ENCODE measurements at regions not wholly inside any gene's neighbourhood (a gene's known extent, or its start where the extent isn't known, plus 50 kb on each side); places are given as distances from the start of the nearest gene placed in this dataset.

DNA sequence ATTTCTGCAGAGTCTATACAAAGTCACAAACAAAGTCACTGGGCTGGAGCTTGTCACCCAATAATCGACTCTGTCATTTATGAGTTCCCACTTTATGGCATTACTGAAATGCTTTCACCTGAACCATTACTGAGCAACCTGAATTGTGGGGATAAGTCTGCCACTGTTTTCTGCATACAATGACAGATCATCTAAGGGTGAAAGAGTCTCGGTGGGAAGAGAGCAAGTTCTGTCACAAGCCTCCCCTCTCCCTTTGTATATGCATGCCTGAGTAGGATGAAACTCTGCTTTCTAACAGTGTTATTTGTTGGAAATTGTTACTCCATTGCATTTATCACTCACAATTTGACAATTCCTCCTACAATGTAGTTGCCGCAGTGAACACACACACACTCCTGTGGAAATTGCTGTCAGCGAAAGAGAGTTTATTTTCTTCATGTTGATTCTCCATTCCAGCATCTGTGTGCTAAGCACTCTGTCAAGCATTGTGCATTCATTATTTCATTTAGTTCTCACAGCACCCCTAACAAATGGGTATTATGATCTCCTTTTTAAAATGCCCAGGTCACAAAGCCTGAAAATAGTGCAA, 1732.4 kb upstream of the CDH6 start:
- TF ChIP-seq GATA2 (IDR thresholded peaks at IDR 0.05; ENCODE audit: low read depth, low read length) (no peak), GATA3 (IDR thresholded peaks at IDR 0.05; ENCODE audit: low read depth, low read length) (no peak)

GRCh38 chr5:29414681-29415080, 1778.8 kb upstream of the CDH6 start:
- TF ChIP-seq GATA2 (IDR thresholded peaks at IDR 0.05; ENCODE audit: low read depth, low read length) (no peak), GATA3 (IDR thresholded peaks at IDR 0.05; ENCODE audit: low read depth, low read length) (no peak)

DNA sequence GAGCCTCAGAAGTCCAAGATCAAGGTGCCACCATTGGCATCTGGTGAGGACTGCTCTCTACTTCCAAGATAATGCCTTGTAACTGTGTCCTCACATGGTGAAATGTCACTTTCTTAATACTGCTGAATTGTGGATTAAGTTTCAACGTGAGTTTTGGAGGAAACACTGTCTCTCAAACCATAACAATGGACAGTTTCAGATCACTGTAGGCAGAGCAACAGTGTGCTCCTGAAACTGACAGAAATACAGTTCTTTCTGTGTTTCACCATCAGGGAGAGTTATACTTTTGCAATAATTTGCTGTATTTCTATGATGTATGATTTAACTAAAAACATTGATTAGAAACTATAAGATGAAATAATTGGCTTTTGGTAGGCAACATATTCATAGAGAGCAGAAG, 1780.5 kb upstream of the CDH6 start:
- TF ChIP-seq GATA3 (IDR thresholded peaks at IDR 0.05; ENCODE audit: low read depth, low read length) (no peak), GATA2 (IDR thresholded peaks at IDR 0.05; ENCODE audit: low read depth, low read length) (no peak)

- no peak for TF ChIP-seq GATA3 (IDR thresholded peaks at IDR 0.05; ENCODE audit: low read depth, low read length)
- TF ChIP-seq GATA2 (IDR thresholded peaks at IDR 0.05; ENCODE audit: low read depth, low read length), result no peak
Observed at GRCh38 chr5:29402270-29402669, 1791.2 kb upstream of the CDH6 start.

GRCh38 chr5:29389993-29390392, 1803.5 kb upstream of the CDH6 start:
- TF ChIP-seq GATA2 (IDR thresholded peaks at IDR 0.05; ENCODE audit: low read depth, low read length) (no peak), GATA3 (IDR thresholded peaks at IDR 0.05; ENCODE audit: low read depth, low read length) (no peak)

DNA sequence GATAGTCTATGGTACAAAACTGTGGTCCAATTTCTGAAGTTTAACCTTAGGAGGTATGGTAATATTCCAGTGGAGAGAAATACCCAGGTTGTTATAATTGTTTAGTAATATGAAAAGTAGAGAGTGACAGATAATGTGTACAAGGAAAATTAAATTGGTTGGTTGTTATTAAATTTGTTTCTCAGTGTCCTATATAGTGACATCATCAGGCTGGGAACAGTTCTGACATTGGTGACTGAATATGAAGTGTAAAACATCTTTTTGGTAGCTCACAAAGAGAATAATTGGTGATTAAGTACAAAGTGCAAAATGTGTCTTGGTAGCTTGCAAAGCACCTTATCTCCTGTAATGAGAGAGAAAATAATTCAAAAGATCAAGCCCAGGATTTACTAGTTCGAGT, 1806.1 kb upstream of the CDH6 start:
- TF ChIP-seq GATA2 (IDR thresholded peaks at IDR 0.05; ENCODE audit: low read depth, low read length) (no peak), GATA3 (IDR thresholded peaks at IDR 0.05; ENCODE audit: low read depth, low read length) (no peak)

DNA sequence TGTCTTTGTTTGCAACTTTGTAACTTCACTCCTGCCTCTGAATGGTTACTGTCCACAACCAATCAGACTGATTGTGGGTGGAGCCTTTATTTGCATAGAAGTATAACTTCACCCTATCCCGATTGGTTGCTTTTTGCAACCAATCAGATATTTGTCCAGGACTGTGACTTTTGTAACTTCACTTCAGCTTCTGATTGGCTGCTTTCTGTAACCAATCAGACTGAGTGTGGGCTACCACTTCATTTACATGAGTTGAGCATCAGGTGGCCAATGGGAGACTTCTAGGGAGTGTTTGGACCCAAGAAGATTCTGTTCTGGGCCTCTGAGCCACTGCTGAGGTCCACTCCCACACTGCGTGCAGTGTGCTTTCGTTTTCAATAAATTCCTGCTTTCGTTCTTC, 1810.7 kb upstream of the CDH6 start:
- TF ChIP-seq GATA3 (IDR thresholded peaks at IDR 0.05; ENCODE audit: low read depth, low read length) (no peak), GATA2 (IDR thresholded peaks at IDR 0.05; ENCODE audit: low read depth, low read length) (no peak)

- no peak for TF ChIP-seq GATA2 (IDR thresholded peaks at IDR 0.05; ENCODE audit: low read depth, low read length)
Observed at GRCh38 chr5:29380029-29380428, 1813.5 kb upstream of the CDH6 start.

DNA sequence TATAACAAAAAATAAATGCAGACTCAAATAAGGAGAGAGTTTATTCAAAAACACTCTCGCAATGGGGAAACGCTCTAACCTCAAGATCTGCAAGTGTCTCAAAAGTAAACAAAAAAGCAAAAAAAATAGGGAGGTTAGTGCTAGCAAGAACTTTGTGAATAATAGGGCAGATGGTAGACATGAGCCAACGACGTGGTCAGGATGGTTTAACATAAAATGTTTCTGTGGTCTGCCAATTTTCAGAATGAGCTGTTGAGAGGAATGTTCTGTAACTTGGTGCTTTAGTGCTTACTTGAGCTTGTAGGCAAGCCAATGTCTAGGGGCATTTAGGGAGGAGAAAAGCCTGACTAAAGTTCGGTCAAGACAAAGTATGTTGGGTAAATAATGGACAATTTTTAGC, 1813.9 kb upstream of the CDH6 start:
- TF ChIP-seq GATA3 (IDR thresholded peaks at IDR 0.05; ENCODE audit: low read depth, low read length), result no peak
- no peak for TF ChIP-seq GATA2 (IDR thresholded peaks at IDR 0.05; ENCODE audit: low read depth, low read length)

DNA sequence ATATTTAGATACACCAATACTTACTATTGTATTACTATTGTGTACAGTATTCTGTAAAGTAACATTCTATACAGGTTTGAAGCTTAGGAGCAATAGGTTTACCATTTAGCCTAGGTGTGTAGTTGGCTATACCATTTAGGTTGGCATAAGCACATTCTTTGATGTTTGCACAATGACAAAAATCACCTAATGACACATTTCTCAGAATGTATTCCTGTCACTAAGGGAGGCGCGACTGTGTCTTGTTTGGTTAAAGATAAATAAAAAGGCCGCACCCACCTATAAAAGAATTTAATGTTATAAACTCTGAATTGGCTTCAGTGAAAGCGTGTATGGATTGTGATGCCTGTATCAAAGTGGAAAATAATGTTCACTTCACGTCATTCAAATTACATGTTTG, 1815.4 kb upstream of the CDH6 start:
- TF ChIP-seq GATA3 (IDR thresholded peaks at IDR 0.05; ENCODE audit: low read depth, low read length), result no peak
- TF ChIP-seq GATA2 (IDR thresholded peaks at IDR 0.05; ENCODE audit: low read depth, low read length), result no peak

DNA sequence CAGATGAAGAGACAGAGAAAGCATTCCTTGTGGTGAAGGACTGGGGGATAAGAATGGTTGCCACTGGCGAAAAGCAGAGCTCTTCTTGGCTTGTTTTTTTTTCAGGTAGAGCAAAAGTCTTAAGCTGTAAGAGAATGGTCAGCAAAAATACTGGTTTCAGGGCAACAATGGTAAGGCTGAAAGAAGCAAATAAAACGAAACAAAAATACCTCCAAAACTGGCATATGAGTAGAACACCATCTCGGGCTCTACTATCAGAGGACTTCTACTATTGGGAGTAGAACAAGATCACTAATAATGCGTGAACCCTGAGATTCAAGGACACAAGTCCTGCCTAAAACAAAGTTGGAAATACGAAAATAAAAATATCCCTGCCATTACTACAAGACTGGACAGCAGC, 1823.2 kb upstream of the CDH6 start:
- TF ChIP-seq GATA3 (IDR thresholded peaks at IDR 0.05; ENCODE audit: low read depth, low read length) (no peak), GATA2 (IDR thresholded peaks at IDR 0.05; ENCODE audit: low read depth, low read length) (no peak)

DNA sequence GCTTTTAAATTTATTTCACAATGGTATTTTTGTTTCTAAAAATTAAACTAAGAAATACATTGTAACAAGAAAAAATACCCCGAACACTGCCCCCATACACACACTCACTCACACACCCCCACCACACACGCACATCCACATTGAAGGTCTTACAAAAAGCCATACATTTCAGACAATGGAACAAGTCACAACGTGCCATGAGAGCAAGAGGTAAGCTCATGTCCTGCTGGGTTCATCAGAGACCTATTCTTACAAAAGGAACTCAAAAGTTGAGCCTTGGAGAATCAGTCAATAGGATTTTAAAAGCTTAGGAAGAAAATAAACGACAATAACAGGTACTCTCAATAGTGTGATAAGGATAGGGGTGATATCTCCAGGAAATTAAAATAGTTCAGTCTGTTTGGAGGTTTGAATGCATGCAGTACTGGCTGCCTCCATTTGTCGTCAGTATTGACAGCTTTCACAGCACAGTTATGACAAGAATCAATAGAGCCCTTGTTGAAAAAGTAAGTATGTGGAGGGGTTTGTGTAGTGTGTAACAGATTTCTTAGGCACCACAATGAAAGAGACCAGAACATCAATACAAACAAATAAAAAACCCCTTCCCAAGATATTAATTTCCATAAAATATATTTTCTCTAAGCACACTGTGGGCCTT, 1826.2 kb upstream of the CDH6 start:
- TF ChIP-seq GATA2 (IDR thresholded peaks at IDR 0.05; ENCODE audit: low read depth, low read length) (no peak), GATA3 (IDR thresholded peaks at IDR 0.05; ENCODE audit: low read depth, low read length) (no peak)

DNA sequence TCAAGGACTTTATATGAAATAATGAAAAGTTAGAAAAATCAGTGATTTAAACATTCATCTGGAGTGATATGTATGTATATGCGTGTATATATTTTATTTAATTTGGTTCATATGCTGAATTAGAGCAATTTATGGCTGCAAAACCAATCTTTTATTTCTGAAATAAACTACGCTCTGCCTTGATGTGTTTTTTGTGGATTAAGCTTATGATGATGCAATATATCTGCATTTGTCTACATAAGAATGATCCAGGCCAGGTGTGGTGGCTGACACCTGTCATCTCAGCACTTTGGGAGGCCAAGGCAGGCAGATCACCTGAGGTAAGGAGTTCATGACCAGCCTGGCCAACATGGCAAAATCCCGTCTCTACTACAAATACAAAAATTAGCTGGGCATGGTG, 1842.3 kb upstream of the CDH6 start:
- TF ChIP-seq GATA2 (IDR thresholded peaks at IDR 0.05; ENCODE audit: low read depth, low read length), result no peak
- TF ChIP-seq GATA3 (IDR thresholded peaks at IDR 0.05; ENCODE audit: low read depth, low read length), result no peak

DNA sequence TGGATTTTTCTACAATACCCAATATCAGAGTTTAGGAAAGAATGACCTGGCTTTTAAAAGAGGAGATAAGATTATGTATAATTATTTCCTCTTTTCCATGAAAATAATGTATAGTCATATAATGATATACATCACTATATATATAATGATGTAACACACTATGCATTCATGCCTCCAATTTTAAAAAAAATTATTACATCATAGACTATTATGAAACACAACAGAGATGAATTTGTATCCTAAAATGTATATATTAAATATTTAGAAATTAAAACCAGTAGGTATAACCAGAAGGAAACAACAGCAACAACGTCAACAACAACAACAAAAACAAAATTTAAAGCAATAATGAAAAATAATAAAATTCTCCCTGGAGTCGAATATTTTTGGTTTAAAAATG, 1856.5 kb upstream of the CDH6 start:
- TF ChIP-seq GATA3 (IDR thresholded peaks at IDR 0.05; ENCODE audit: low read depth, low read length), result no peak

DNA sequence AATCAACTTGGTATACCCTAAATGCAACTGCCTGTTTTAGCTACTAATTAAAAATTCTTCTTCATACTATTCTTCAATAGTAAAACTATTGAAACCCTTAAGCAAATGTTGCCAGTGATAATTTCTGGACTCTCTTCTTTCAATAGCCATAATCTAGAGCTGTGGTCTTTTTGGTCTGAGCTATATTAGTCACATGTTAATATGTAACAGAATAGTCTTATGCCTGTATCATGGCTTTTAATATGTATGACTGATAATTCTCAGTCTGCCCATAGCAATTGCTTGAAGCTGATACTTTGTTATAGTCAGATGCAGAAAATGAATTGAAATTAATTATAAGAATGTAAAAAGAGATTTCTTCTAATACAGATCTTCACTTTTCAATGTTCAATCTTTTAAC, 1871.9 kb upstream of the CDH6 start:
- TF ChIP-seq GATA3 (IDR thresholded peaks at IDR 0.05; ENCODE audit: low read depth, low read length) (no peak), GATA2 (IDR thresholded peaks at IDR 0.05; ENCODE audit: low read depth, low read length) (no peak)

GRCh38 chr5:29309359-29309758, 1884.1 kb upstream of the CDH6 start:
- TF ChIP-seq GATA2 (IDR thresholded peaks at IDR 0.05; ENCODE audit: low read depth, low read length), result no peak
- no peak for TF ChIP-seq GATA3 (IDR thresholded peaks at IDR 0.05; ENCODE audit: low read depth, low read length)
